Stimulated activated CD4-positive, alpha-beta T cell treated with anti-CD3 and anti-CD28 coated beads, Interleukin-1b, Interleukin-23, amount 100 ng/mL, for 24 hours (primary cell): ENCODE measurements at regions not wholly inside any gene's neighbourhood (a gene's known extent, or its start where the extent isn't known, plus 50 kb on each side); places are given as distances from the start of the nearest gene placed in this dataset.

Experiments
- DNase-seq, 4 experiments: peaks; one replicate each; pipeline ENCODE4 v3.0.0-alpha.2; 2020; ENCODE audit warnings: low read depth in 4 of 4, low spot score in 1 of 4

GRCh38 chr15:96093063-96093462, 237.4 kb upstream of the NR2F2 start:
- no peak for DNase-seq

GRCh38 chr15:96097661-96098060, 232.8 kb upstream of the NR2F2 start:
- DNase-seq = no peak

GRCh38 chr15:96102631-96103030, 227.9 kb upstream of the NR2F2 start:
- DNase-seq = no peak

GRCh38 chr15:96106181-96106580, 224.3 kb upstream of the NR2F2 start:
- DNase-seq = no peak

- DNase-seq = no peak
Measured at GRCh38 chr15:96106628-96107027, 223.9 kb upstream of the NR2F2 start.

GRCh38 chr15:96107916-96108315, 222.6 kb upstream of the NR2F2 start:
- no peak for DNase-seq

- DNase-seq = no peak
Measured at GRCh38 chr15:96108405-96108804, 222.1 kb upstream of the NR2F2 start.

GRCh38 chr15:96109820-96110219, 220.7 kb upstream of the NR2F2 start:
- no peak for DNase-seq

GRCh38 chr15:96112018-96112417, 218.5 kb upstream of the NR2F2 start:
- DNase-seq = no peak

GRCh38 chr15:96115642-96116041, 214.9 kb upstream of the NR2F2 start:
- no peak for DNase-seq

- no peak for DNase-seq
Measured at GRCh38 chr15:96117270-96117669, 213.2 kb upstream of the NR2F2 start.

- no peak for DNase-seq
Measured at GRCh38 chr15:96119734-96120133, 210.8 kb upstream of the NR2F2 start.

GRCh38 chr15:96121086-96121920, 209.2 kb upstream of the NR2F2 start:
- no peak for DNase-seq

- no peak for DNase-seq
Measured at GRCh38 chr15:96122077-96123027, 208.1 kb upstream of the NR2F2 start.

GRCh38 chr15:96123028-96123400, 207.5 kb upstream of the NR2F2 start:
- no peak for DNase-seq

- no peak for DNase-seq
Measured at GRCh38 chr15:96123630-96124187, 206.8 kb upstream of the NR2F2 start.

- no peak for DNase-seq
Measured at GRCh38 chr15:96124436-96124835, 206.1 kb upstream of the NR2F2 start.

- DNase-seq = no peak
Measured at GRCh38 chr15:96125721-96126415, 204.6 kb upstream of the NR2F2 start.

GRCh38 chr15:96126859-96127258, 203.6 kb upstream of the NR2F2 start:
- DNase-seq = no peak

- no peak for DNase-seq
Measured at GRCh38 chr15:96130734-96131133, 199.8 kb upstream of the NR2F2 start.

- no peak for DNase-seq
Measured at GRCh38 chr15:96132126-96132525, 198.4 kb upstream of the NR2F2 start.
